ENCODE measurements at regions not wholly inside any gene's neighbourhood (a gene's known extent, or its start where the extent isn't known, plus 50 kb on each side); places are given as distances from the start of the nearest gene placed in this dataset.

GRCh38 chr5:155459889-155460500 is 446.4 kb downstream of the KIF4B start:
- no peak for TF ChIP-seq CTCF (IDR thresholded peaks at IDR 0.05; ENCODE audit: insufficient read depth, low read depth, low read length)
- TF ChIP-seq EZH2 (IDR thresholded peaks at IDR 0.05; ENCODE audit: insufficient read depth, low read length), result no peak

Data from astrocyte (in vitro differentiated cells and primary cell).